MM.1S (cell line): ENCODE measurements at regions not wholly inside any gene's neighbourhood (a gene's known extent, or its start where the extent isn't known, plus 50 kb on each side); places are given as distances from the start of the nearest gene placed in this dataset.

Source experiments
- CTCF ChIP-seq: fragments of 300-600 bp; sonication (generic); IDR thresholded peaks from 2 replicates; pipeline ENCODE4 v1.5.1; 2016; ENCODE audit warnings: antibody characterized with exemption, low read length, mixed read lengths
- EZH2 ChIP-seq: fragments of 300-600 bp; sonication (generic); optimal IDR thresholded peaks from 2 replicates; pipeline ENCODE3; 2017; ENCODE audit warnings: low read depth, mild to moderate bottlenecking, antibody characterized with exemption, low read length, mixed read lengths

- TF ChIP-seq EZH2 (no peak), CTCF (no peak)
Measured at GRCh38 chr10:8663131-8663530, 608.6 kb downstream of the GATA3 start.
